ENCODE measurements at regions not wholly inside any gene's neighbourhood (a gene's known extent, or its start where the extent isn't known, plus 50 kb on each side); places are given as distances from the start of the nearest gene placed in this dataset.

DNA sequence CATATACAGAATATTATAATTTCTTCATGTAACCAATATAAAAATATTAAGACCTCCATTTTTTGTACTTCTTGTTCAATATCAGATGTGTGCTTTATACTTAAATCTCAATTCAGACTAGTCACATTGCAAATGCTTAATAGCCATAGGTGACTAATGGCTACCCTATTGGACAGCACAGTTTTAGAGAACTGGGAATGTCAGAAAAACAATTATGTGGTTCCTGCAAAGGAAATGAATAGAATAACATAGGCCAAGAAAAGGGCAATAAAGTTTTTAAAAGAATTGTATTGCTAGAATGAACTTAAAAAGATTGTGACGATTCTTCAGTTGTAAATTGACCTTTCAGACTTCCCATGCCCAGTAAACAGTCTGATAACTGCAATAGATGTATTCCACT is 843.0 kb downstream of the METTL15 start:
- Histone ChIP-seq H3K27ac (ENCODE audit: low read depth, low read length) (no peak overlapping the region), H3K79me2 (ENCODE audit: control insufficient read depth, insufficient read depth, low read length, unreplicated experiment) (no peaks in the 10 kb centered on the region), H3K36me3 (ENCODE audit: insufficient read depth, low read length) (no peaks in the 10 kb centered on the region; the same call in 1 of the 2 replicates), H3K4me3 (ENCODE audit: low read depth, low read length) (no peak overlapping the region), H3K27me3 (ENCODE audit: insufficient read depth, low read length) (no peaks in the 10 kb centered on the region), H2AFZ (ENCODE audit: low read length, unreplicated experiment) (no peak overlapping the region), H3K4me1 (ENCODE audit: control insufficient read depth, insufficient read depth, low read length, unreplicated experiment) (no peaks in the 10 kb centered on the region)

DNA sequence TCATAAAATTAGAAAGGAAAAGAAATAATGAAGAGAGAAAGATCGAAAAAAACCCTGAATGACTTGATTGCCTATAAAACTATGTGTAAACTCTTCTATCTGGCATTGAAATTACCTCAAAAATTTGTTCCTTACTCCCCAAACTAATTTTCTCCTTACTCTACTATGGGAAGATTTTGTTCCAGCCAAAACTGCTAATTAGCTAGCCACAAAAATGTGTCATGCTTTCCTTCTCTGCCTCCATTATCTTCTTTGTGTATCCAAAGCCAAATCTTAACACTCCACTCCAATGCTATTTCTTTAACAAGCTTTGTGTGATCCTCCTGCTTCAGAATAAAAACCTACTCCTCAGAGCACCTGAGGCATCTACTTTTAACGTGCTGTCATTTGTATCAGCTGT is 831.2 kb downstream of the METTL15 start:
- Histone ChIP-seq H3K79me2 (ENCODE audit: control insufficient read depth, insufficient read depth, low read length, unreplicated experiment) (no peaks in the 10 kb centered on the region), H3K27me3 (ENCODE audit: insufficient read depth, low read length) (no peaks in the 10 kb centered on the region), H2AFZ (ENCODE audit: low read length, unreplicated experiment) (no peak overlapping the region), H3K36me3 (ENCODE audit: insufficient read depth, low read length) (no peaks in the 10 kb centered on the region), H3K27ac (ENCODE audit: low read depth, low read length) (no peak overlapping the region), H3K4me1 (ENCODE audit: control insufficient read depth, insufficient read depth, low read length, unreplicated experiment) (no peaks in the 10 kb centered on the region), H3K4me3 (ENCODE audit: low read depth, low read length) (no peak overlapping the region)

DNA sequence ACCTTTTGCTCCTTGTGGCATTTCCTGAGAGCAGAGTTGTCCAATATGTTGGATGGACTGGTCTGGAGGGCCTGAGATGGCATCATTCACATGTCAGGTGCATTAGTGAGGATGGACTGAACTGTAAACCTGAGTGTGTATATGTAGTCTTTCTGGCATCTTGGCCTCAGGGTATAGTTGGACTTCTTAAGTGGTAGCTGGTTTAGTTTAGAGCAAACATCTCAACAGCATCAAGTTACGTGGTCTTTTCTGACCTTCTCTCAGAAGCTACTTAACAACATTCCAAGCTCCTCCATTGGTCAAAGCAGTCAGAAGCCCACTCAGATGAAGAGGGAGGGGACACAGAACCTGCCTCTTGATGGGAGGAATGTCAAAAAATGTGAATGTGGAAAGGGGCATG is 829.9 kb downstream of the METTL15 start:
- Histone ChIP-seq H3K27ac (ENCODE audit: low read depth, low read length) (no peak overlapping the region), H2AFZ (ENCODE audit: low read length, unreplicated experiment) (no peak overlapping the region), H3K36me3 (ENCODE audit: insufficient read depth, low read length) (no peaks in the 10 kb centered on the region), H3K79me2 (ENCODE audit: control insufficient read depth, insufficient read depth, low read length, unreplicated experiment) (no peaks in the 10 kb centered on the region), H3K4me3 (ENCODE audit: low read depth, low read length) (no peak overlapping the region), H3K4me1 (ENCODE audit: control insufficient read depth, insufficient read depth, low read length, unreplicated experiment) (no peaks in the 10 kb centered on the region), H3K27me3 (ENCODE audit: insufficient read depth, low read length) (no peaks in the 10 kb centered on the region)

DNA sequence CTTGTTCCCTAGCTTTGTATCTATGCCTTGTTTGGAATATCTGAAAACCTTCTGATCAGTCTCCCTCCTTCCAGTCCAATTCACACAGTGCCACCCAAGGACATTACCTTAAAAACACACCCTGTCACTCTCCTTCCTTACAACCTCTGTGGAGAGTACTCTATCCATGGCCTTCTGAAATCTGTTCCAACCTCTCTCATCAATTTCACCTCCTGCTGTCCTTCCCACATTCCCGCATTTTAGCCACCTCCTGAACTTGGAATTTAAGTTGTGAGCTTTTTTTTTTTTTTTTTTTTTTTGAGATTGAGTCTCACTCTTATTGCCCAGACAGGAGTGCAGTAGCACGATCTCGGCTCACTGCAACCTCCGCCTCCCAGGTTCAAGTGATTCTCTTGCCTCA is 824.8 kb downstream of the METTL15 start:
- no peak overlapping the region for H3K27ac ChIP-seq (ENCODE audit: low read depth, low read length)
- no peak overlapping the region for H3K4me3 ChIP-seq (ENCODE audit: low read depth, low read length)
- H3K4me1 ChIP-seq (ENCODE audit: control insufficient read depth, insufficient read depth, low read length, unreplicated experiment), result no peaks in the 10 kb centered on the region
- no peaks in the 10 kb centered on the region for H3K27me3 ChIP-seq (ENCODE audit: insufficient read depth, low read length)
- H3K36me3 ChIP-seq (ENCODE audit: insufficient read depth, low read length), result peaks cover 6% of the 10 kb centered on the region
- H3K79me2 ChIP-seq (ENCODE audit: control insufficient read depth, insufficient read depth, low read length, unreplicated experiment), result no peaks in the 10 kb centered on the region
- no peak overlapping the region for H2AFZ ChIP-seq (ENCODE audit: low read length, unreplicated experiment)

DNA sequence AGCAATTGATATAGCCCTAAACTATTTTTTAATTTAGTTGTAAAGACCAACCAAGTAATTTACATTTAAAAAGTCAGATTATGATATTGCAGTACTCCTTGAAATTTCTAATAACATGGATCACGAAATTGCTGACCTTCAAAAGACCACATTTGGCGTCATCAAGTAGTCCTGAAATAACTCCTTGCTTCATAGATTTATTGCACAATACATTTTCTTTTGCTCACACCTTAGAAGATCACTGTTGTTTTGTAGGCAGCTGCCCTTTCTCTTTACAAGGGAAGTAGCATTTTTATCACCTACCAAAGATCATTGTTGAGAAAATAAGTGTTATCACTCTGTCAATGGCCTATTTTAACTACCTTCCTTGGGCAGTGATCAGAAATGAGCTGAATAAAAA is 815.8 kb downstream of the METTL15 start:
- no peak overlapping the region for H2AFZ ChIP-seq (ENCODE audit: low read length, unreplicated experiment)
- no peak overlapping the region for H3K4me3 ChIP-seq (ENCODE audit: low read depth, low read length)
- H3K79me2 ChIP-seq (ENCODE audit: control insufficient read depth, insufficient read depth, low read length, unreplicated experiment), result no peaks in the 10 kb centered on the region
- no peaks in the 10 kb centered on the region for H3K4me1 ChIP-seq (ENCODE audit: control insufficient read depth, insufficient read depth, low read length, unreplicated experiment)
- H3K36me3 ChIP-seq (ENCODE audit: insufficient read depth, low read length), result no peaks in the 10 kb centered on the region; the same call in 1 of the 2 replicates
- H3K27me3 ChIP-seq (ENCODE audit: insufficient read depth, low read length), result no peaks in the 10 kb centered on the region
- no peak overlapping the region for H3K27ac ChIP-seq (ENCODE audit: low read depth, low read length)

DNA sequence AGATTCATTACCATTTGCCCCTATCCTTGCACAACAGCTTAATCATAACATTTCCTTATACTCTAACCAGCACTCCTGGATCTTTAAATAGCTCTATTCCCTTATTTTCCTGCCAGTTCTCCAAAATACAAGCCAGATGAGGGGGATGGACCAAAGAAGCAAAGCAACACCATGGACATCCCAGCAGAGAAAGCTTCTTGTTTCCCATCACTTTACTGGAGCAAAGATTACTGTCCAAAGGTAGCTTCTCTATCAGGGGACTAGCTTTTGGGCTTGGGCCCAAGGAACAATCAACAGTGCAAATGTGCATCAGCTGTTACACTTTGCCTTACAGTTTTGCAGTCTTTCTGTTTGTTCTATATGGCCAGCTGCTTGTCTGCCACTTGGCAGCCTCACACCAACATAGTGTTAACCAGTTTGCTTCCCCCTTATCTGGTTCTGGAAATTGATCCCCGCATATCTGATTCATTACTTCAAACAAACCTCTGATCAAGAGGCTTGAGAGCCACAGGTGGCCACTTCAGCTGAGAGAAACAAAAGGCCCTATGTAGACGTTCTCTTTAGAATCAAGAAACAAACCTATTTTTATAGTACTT is 814.3 kb downstream of the METTL15 start:
- H3K4me3 ChIP-seq (ENCODE audit: low read depth, low read length), result no peak overlapping the region
- no peak overlapping the region for H2AFZ ChIP-seq (ENCODE audit: low read length, unreplicated experiment)
- H3K4me1 ChIP-seq (ENCODE audit: control insufficient read depth, insufficient read depth, low read length, unreplicated experiment), result no peaks in the 10 kb centered on the region
- H3K36me3 ChIP-seq (ENCODE audit: insufficient read depth, low read length), result no peaks in the 10 kb centered on the region; the same call in 1 of the 2 replicates
- no peak overlapping the region for H3K27ac ChIP-seq (ENCODE audit: low read depth, low read length)
- H3K79me2 ChIP-seq (ENCODE audit: control insufficient read depth, insufficient read depth, low read length, unreplicated experiment), result no peaks in the 10 kb centered on the region
- H3K27me3 ChIP-seq (ENCODE audit: insufficient read depth, low read length), result no peaks in the 10 kb centered on the region

DNA sequence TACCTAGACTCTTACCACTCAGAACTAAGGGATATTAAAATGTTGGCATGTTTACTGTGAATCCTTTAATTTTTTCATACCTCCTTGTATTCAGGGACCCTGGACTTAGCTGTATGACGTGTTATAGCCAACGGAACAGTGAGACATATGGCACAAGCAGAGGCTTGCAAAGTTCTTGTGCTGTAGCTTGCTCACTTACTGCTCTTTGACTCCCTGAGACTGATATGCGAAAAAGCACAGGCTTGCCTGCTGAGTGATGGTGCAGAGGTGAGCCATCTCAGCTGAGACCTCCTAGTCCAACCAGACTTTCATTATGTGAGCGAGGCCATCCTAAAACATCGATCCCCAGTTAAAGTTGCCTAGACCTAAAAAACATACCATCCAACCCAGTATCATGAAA is 811.0 kb downstream of the METTL15 start:
- H3K36me3 ChIP-seq (ENCODE audit: insufficient read depth, low read length), result no peaks in the 10 kb centered on the region
- peak overlapping the region; percentile 63 for H2AFZ ChIP-seq (ENCODE audit: low read length, unreplicated experiment)

DNA sequence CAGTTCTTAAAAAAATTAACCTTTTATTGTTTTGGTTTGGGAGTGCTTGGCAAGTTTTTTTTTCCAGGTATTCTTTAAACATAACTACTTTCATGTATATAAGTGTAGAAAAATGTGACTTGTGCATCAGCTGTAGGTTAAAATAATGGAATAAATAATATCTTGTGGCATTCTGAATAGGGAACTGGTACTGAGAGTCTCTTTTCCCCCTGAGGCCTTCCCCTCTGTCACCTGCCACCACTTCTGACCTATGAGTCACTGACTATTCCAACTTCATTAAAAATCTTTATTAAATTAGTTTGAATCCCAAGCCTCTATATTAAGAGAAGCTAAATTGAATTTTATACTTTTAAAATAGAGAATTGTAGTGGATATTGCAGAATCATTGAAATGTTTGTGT is 805.7 kb downstream of the METTL15 start:
- Histone ChIP-seq H3K4me1 (ENCODE audit: control insufficient read depth, insufficient read depth, low read length, unreplicated experiment) (peaks cover 10% of the 10 kb centered on the region), H2AFZ (ENCODE audit: low read length, unreplicated experiment) (no peak overlapping the region), H3K27ac (ENCODE audit: low read depth, low read length) (no peak overlapping the region), H3K4me3 (ENCODE audit: low read depth, low read length) (no peak overlapping the region), H3K79me2 (ENCODE audit: control insufficient read depth, insufficient read depth, low read length, unreplicated experiment) (no peaks in the 10 kb centered on the region), H3K36me3 (ENCODE audit: insufficient read depth, low read length) (0 out of 2 replicates have a peak, but pooled peaks cover 4% of the 10 kb centered on the region), H3K27me3 (ENCODE audit: insufficient read depth, low read length) (no peaks in the 10 kb centered on the region)

More for the DNA sequence above, 811.0 kb downstream of the METTL15 start:
- Histone ChIP-seq H3K27ac (ENCODE audit: low read depth, low read length) (no peak overlapping the region), H3K27me3 (ENCODE audit: insufficient read depth, low read length) (no peaks in the 10 kb centered on the region), H3K4me1 (ENCODE audit: control insufficient read depth, insufficient read depth, low read length, unreplicated experiment) (no peaks in the 10 kb centered on the region), H3K4me3 (ENCODE audit: low read depth, low read length) (peak overlapping the region; percentile 38; the same call in 1 of the 2 replicates), H3K79me2 (ENCODE audit: control insufficient read depth, insufficient read depth, low read length, unreplicated experiment) (no peaks in the 10 kb centered on the region)

DNA sequence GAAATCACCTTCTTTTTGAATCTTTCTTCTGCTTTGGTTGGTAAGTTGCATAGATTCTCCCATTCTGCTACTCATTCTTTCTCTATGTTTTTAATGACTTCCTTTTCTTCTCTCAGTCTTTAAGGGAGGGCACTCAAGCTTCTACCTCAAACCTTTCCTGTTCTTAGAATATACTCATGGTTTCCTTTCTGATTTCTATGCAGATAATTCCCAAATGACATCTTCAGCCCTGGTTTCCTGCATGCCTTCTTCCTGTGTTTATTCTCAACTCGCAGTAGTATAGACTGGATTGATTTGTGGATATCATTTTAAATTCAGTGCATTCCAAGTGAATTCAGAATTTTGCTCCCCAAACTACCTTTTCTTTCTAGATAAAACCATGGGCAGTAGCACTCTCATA is 803.6 kb downstream of the METTL15 start:
- Histone ChIP-seq H3K36me3 (ENCODE audit: insufficient read depth, low read length) (0 out of 2 replicates have a peak, but pooled peaks cover 4% of the 10 kb centered on the region), H3K4me1 (ENCODE audit: control insufficient read depth, insufficient read depth, low read length, unreplicated experiment) (peaks cover 10% of the 10 kb centered on the region), H3K27ac (ENCODE audit: low read depth, low read length) (no peak overlapping the region), H3K27me3 (ENCODE audit: insufficient read depth, low read length) (no peaks in the 10 kb centered on the region), H3K79me2 (ENCODE audit: control insufficient read depth, insufficient read depth, low read length, unreplicated experiment) (no peaks in the 10 kb centered on the region), H3K4me3 (ENCODE audit: low read depth, low read length) (no peak overlapping the region), H2AFZ (ENCODE audit: low read length, unreplicated experiment) (no peak overlapping the region)

DNA sequence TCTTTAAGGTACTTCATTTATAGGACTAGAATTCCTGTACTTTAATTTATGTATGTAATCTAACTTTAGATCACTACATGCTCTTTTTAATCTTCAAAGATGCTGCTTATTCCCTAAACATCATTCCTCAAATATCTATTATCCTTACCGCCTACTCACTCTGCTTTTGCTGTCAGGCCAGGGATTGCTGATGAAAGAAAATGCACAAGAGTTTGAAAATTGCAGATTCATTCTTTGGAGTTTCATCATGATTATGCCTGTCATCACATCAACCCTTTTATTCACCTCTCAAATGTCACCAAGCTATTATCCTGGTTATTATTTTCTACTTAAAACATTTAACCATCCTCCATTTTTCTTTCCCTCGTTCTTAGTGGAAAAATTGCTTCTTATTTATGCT is 802.7 kb downstream of the METTL15 start:
- no peaks in the 10 kb centered on the region for H3K79me2 ChIP-seq (ENCODE audit: control insufficient read depth, insufficient read depth, low read length, unreplicated experiment)
- peak overlapping the region; percentile 61 for H2AFZ ChIP-seq (ENCODE audit: low read length, unreplicated experiment)
- no peak overlapping the region for H3K27ac ChIP-seq (ENCODE audit: low read depth, low read length)
- H3K27me3 ChIP-seq (ENCODE audit: insufficient read depth, low read length), result no peaks in the 10 kb centered on the region
- 0 out of 2 replicates have a peak, but pooled peaks cover 4% of the 10 kb centered on the region for H3K36me3 ChIP-seq (ENCODE audit: insufficient read depth, low read length)
- H3K4me1 ChIP-seq (ENCODE audit: control insufficient read depth, insufficient read depth, low read length, unreplicated experiment), result peaks cover 10% of the 10 kb centered on the region
- no peak overlapping the region for H3K4me3 ChIP-seq (ENCODE audit: low read depth, low read length)

DNA sequence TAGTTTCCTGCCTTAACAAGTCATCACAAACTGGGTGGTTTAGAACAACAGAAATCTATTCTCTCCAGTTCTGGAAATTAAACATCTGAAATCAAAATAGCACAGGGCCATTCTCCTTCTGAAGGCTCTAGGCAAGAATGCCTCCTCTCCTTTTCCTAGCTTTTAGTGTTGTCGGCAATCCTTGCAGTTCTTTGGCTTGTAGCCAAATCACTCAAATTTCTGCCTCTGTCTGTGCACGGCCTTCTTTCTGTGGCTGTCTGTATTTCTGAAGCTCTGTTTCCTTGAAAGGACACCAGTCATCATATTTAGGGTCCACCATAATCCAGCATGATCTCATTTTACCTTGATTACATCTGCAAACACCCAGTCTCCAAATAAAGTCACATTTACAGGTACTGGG is 795.5 kb downstream of the METTL15 start:
- Histone ChIP-seq H3K4me1 (ENCODE audit: control insufficient read depth, insufficient read depth, low read length, unreplicated experiment) (no peaks in the 10 kb centered on the region), H3K27me3 (ENCODE audit: insufficient read depth, low read length) (no peaks in the 10 kb centered on the region), H3K27ac (ENCODE audit: low read depth, low read length) (no peak overlapping the region), H3K36me3 (ENCODE audit: insufficient read depth, low read length) (no peaks in the 10 kb centered on the region), H3K79me2 (ENCODE audit: control insufficient read depth, insufficient read depth, low read length, unreplicated experiment) (no peaks in the 10 kb centered on the region), H2AFZ (ENCODE audit: low read length, unreplicated experiment) (peak overlapping the region; percentile 47), H3K4me3 (ENCODE audit: low read depth, low read length) (no peak overlapping the region)
